SK-N-SH (cell line): ENCODE measurements at regions not wholly inside any gene's neighbourhood (a gene's known extent, or its start where the extent isn't known, plus 50 kb on each side); places are given as distances from the start of the nearest gene placed in this dataset.

Source experiments
- CTCF ChIA-PET: fragments of 300-600, 350-600 bp; formaldehyde crosslinking; extraction: SDS; loops from one replicate; lab custom pipeline; 2021; lab: Yijun Ruan, JAX
- POLR2A ChIA-PET: fragments of 350-600 bp; sonication (Branson Sonifier 250); formaldehyde crosslinking; extraction: SDS; loops from one replicate; lab custom pipeline; 2020; ENCODE audit warnings: antibody characterized with exemption, inconsistent platforms; lab: Yijun Ruan, JAX
- DNase-seq: peaks from one replicate; pipeline ENCODE4 v3.0.0; 2012
- H2AFZ ChIP-seq: fragments of 200-600 bp; sonication (generic); 2 replicates; pipeline ENCODE4 v1.8.1; 2016; ENCODE audit warnings: antibody characterized with exemption, mild to moderate bottlenecking, low read depth
- H3F3A ChIP-seq: fragments of 200-600 bp; sonication (generic); replicated peaks from 2 replicates; pipeline ENCODE3; 2016; ENCODE audit warnings: antibody characterized with exemption, mild to moderate bottlenecking; ENCODE audit not compliant: insufficient read depth
- H3K27ac ChIP-seq, 2 experiments: fragments of 200-500 bp in 1 of 2; fragments of 200-600 bp in 1 of 2; sonication (Bioruptor generic) in 1 of 2; sonication (generic), shearing (Covaris generic) in 1 of 2; 2 replicates each; pipeline versions ENCODE4 v1.5.1 to v1.6.1; 2014 to 2016; ENCODE audit warnings: low read depth in 2 of 2, inconsistent platforms in 1 of 2, low read length in 1 of 2, mild to moderate bottlenecking in 1 of 2, mixed read lengths in 1 of 2
- H3K27me3 ChIP-seq: fragments of 200-600 bp; sonication (generic), shearing (Covaris generic); 2 replicates; pipeline ENCODE4 v1.6.1; 2016; ENCODE audit warnings: mixed run types; ENCODE audit not compliant: insufficient read depth
- H3K36me3 ChIP-seq, 2 experiments: fragments of 200-500 bp in 1 of 2; fragments of 200-600 bp in 1 of 2; sonication (Bioruptor generic) in 1 of 2; sonication (generic) in 1 of 2; replicated peaks in 1 of 2; 2 replicates each; pipeline versions ENCODE3 to v1.5.1; 2014 to 2016; ENCODE audit warnings: low read length in 1 of 2, mild to moderate bottlenecking in 1 of 2; ENCODE audit not compliant: insufficient read depth in 2 of 2, control insufficient read depth in 1 of 2
- H3K4me1 ChIP-seq, 2 experiments: fragments of 200-500 bp in 1 of 2; fragments of 200-600 bp in 1 of 2; sonication (Bioruptor generic) in 1 of 2; sonication (generic), shearing (Covaris generic) in 1 of 2; 2 replicates each; pipeline versions ENCODE4 v1.5.1 to v1.6.1; 2014 to 2016; ENCODE audit warnings: low read depth in 1 of 2, low read length in 1 of 2, mixed run types in 1 of 2; ENCODE audit not compliant: insufficient read depth in 2 of 2, control insufficient read depth in 1 of 2
- H3K4me2 ChIP-seq: fragments of 200-600 bp; sonication (generic), shearing (Covaris generic); 2 replicates; pipeline ENCODE4 v1.6.1; 2017; ENCODE audit warnings: mixed run types
- H3K4me3 ChIP-seq, 2 experiments: fragments of 200-500 bp in 1 of 2; fragments of 200-600 bp in 1 of 2; sonication (Bioruptor generic) in 1 of 2; sonication (generic), shearing (Covaris generic) in 1 of 2; 2 replicates each; pipeline versions ENCODE4 v1.5.1 to v1.8.1; 2014 to 2016; ENCODE audit warnings: low read depth in 2 of 2, inconsistent platforms in 1 of 2, low read length in 1 of 2, mild to moderate bottlenecking in 1 of 2, mixed read lengths in 1 of 2, moderate library complexity in 1 of 2
- H3K79me2 ChIP-seq: fragments of 200-600 bp; sonication (generic); 2 replicates; pipeline ENCODE4 v1.8.1; 2017; ENCODE audit warnings: mild to moderate bottlenecking; ENCODE audit not compliant: insufficient read depth
- H3K9ac ChIP-seq: fragments of 200-600 bp; sonication (generic); 2 replicates; pipeline ENCODE4 v1.6.1; 2017; ENCODE audit warnings: mixed run types
- H3K9me2 ChIP-seq: fragments of 200-600 bp; sonication (generic); 2 replicates; pipeline ENCODE4 v1.6.1; 2017; ENCODE audit warnings: mixed run types
- H3K9me3 ChIP-seq: fragments of 200-600 bp; sonication (generic); 2 replicates; pipeline ENCODE4 v1.6.1; 2017; ENCODE audit warnings: mixed run types, mild to moderate bottlenecking, moderate library complexity
- H4K20me1 ChIP-seq: fragments of 200-600 bp; sonication (generic); 2 replicates; pipeline ENCODE4 v1.6.1; 2017; ENCODE audit warnings: mild to moderate bottlenecking, mixed run types; ENCODE audit not compliant: insufficient read depth
- ELF1 ChIP-seq: IDR thresholded peaks from 2 replicates; pipeline ENCODE4 v1.4.0; 2012
- FOXM1 ChIP-seq: IDR thresholded peaks from 2 replicates; pipeline ENCODE4 v1.4.0; 2012; ENCODE audit warnings: low read depth, mild to moderate bottlenecking
- GATA2 ChIP-seq: sonication (generic); formaldehyde crosslinking; IDR thresholded peaks from 2 replicates; pipeline ENCODE4 v1.5.0; 2020; ENCODE audit warnings: mild to moderate bottlenecking, missing genetic modification reagents
- MEF2A ChIP-seq: IDR thresholded peaks from 2 replicates; pipeline ENCODE4 v1.4.0; 2012; ENCODE audit warnings: low read depth, borderline replicate concordance
- MXI1 ChIP-seq: IDR thresholded peaks from 2 replicates; pipeline ENCODE4 v1.6.1; 2012; ENCODE audit warnings: mild to moderate bottlenecking, low read depth, low read length, improper control_type of control experiment
- WGBS: methylation state at CpG from one replicate; pipeline ENCODE4 v1.1.6; 2017; ENCODE audit warnings: low lambda C conversion rate; 5-methylcytosine and 5-hydroxymethylcytosine counted together
- TF ChIP-seq, protein P1 (sequence below): fragments of 150-350 bp; IDR thresholded peaks from 2 replicates; pipeline ENCODE4 v1.6.1; 2017; ENCODE audit warnings: antibody characterized with exemption, low read length, low read depth, borderline replicate concordance
- TF ChIP-seq, protein P2 (sequence below): fragments of 200-600 bp; sonication (generic); IDR thresholded peaks from 2 replicates; pipeline ENCODE4 v1.6.1; 2017; ENCODE audit warnings: antibody characterized with exemption, mild to moderate bottlenecking, moderate library complexity
- TF ChIP-seq, protein P3 (sequence below): IDR thresholded peaks from 2 replicates; pipeline ENCODE4; 2012

DNA sequence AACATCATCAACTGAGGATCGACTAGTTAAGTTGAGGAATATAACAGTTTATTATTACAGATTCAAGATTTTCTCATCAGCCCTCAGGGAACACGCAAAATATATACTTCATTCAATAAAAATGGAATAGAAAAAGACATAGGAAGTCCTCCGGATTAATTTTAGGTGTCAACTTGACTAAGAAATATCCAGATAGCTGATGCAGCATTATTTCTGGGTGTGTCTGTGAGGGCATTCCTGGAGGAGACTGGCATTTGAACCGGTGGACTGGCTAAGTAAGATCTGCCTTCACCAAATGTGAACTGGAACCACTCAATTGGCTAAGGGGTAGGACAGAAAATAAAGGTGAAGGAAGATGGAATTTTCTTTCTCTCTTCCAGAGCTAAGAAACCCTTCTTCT is 845.3 kb downstream of the SOCS6 start:
- Histone ChIP-seq H3K4me2 (no peak overlapping the region), H3K9me3 (no peaks in the 10 kb centered on the region), H3K27ac (no peak overlapping the region), H3K27me3 (no peaks in the 10 kb centered on the region), H3K9me2 (no peaks in the 10 kb centered on the region), H3F3A (no peaks in the 10 kb centered on the region), H3K9ac (no peak overlapping the region), H3K79me2 (no peaks in the 10 kb centered on the region), H4K20me1 (no peaks in the 10 kb centered on the region), H3K4me3 (no peak overlapping the region), H2AFZ (no peak overlapping the region), H3K4me1 (no peaks in the 10 kb centered on the region; a peak in 1 of 4 replicates), H3K36me3 (no peaks in the 10 kb centered on the region)
- no peak for TF ChIP-seq FOXM1
- TF ChIP-seq, protein P1, sequence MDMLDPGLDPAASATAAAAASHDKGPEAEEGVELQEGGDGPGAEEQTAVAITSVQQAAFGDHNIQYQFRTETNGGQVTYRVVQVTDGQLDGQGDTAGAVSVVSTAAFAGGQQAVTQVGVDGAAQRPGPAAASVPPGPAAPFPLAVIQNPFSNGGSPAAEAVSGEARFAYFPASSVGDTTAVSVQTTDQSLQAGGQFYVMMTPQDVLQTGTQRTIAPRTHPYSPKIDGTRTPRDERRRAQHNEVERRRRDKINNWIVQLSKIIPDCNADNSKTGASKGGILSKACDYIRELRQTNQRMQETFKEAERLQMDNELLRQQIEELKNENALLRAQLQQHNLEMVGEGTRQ = no peak
- TF ChIP-seq MXI1 = no peak
- TF ChIP-seq GATA2 (CRISPR knock-in tag) = no peak
- TF ChIP-seq ELF1 = no peak
- ChIA-PET POLR2A (no interaction called here), CTCF (no interaction called here)
- no peak for DNase-seq
- WGBS = 73% methylated on average over 4 of the region's 4 CpGs

DNA sequence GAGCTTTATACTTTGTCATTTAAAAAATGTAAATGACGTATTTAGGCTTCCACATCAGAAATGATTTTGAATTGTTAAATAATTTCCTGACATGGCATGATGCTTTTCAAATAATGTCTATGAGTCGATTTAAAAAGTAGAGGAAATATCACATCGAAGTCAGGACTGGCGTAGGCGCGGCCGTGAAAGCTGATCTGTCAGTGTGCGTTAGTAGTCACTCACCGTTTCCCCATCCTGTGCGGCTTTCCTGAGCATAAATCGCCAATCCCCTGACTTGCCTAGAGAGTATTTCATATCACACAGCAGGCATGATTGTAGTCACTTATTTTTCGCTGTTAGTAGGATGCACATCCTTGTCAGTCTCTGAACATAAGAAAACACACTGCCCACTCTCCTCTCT is 843.1 kb downstream of the SOCS6 start:
- 88% methylated on average over 12 of the region's 12 CpGs for WGBS

DNA sequence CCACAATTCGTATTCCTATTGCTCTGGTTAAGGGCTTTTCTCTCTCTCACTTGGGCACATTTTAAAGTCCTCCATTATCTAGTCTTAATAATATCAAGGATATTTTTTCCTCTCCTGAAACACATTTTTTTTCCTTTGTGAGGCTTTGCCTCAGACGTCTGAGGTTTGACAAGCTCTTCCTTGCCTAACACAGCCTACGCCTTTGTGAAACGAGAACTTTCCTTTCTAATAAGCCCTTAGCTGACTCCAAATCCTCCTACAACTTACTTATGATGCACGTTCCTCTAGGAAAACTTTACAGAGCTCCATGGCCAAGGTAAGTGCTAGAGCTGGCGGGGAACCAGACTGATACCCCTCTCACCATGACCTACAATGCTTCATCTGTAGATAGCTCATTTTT is 841.5 kb downstream of the SOCS6 start:
- WGBS = 91% methylated on average over 6 of the region's 6 CpGs
- no peak overlapping the region for H3K9ac ChIP-seq
- H3K9me2 ChIP-seq = no peaks in the 10 kb centered on the region
- no peak for DNase-seq
- TF ChIP-seq, protein P2, sequence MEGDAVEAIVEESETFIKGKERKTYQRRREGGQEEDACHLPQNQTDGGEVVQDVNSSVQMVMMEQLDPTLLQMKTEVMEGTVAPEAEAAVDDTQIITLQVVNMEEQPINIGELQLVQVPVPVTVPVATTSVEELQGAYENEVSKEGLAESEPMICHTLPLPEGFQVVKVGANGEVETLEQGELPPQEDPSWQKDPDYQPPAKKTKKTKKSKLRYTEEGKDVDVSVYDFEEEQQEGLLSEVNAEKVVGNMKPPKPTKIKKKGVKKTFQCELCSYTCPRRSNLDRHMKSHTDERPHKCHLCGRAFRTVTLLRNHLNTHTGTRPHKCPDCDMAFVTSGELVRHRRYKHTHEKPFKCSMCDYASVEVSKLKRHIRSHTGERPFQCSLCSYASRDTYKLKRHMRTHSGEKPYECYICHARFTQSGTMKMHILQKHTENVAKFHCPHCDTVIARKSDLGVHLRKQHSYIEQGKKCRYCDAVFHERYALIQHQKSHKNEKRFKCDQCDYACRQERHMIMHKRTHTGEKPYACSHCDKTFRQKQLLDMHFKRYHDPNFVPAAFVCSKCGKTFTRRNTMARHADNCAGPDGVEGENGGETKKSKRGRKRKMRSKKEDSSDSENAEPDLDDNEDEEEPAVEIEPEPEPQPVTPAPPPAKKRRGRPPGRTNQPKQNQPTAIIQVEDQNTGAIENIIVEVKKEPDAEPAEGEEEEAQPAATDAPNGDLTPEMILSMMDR = no peak
- no peak for TF ChIP-seq MEF2A
- TF ChIP-seq, protein P3, sequence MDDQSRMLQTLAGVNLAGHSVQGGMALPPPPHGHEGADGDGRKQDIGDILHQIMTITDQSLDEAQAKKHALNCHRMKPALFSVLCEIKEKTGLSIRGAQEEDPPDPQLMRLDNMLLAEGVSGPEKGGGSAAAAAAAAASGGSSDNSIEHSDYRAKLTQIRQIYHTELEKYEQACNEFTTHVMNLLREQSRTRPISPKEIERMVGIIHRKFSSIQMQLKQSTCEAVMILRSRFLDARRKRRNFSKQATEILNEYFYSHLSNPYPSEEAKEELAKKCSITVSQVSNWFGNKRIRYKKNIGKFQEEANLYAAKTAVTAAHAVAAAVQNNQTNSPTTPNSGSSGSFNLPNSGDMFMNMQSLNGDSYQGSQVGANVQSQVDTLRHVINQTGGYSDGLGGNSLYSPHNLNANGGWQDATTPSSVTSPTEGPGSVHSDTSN = no peak
- TF ChIP-seq FOXM1 = no peak
- ChIA-PET CTCF (interaction anchor here (0.6 kb wide), 2 partner anchors 453 to 679 kb away, joined by 3 to 4 read pairs; no protein-coding TSS in a partner anchor), POLR2A (no interaction called here)
- H3K27ac ChIP-seq = no peak overlapping the region
- H2AFZ ChIP-seq = no peak overlapping the region
- no peaks in the 10 kb centered on the region for H3K79me2 ChIP-seq
- no peaks in the 10 kb centered on the region for H3F3A ChIP-seq
- H3K27me3 ChIP-seq = no peaks in the 10 kb centered on the region
- no peak overlapping the region for H3K4me2 ChIP-seq
- no peak overlapping the region for H3K4me3 ChIP-seq
- no peaks in the 10 kb centered on the region for H3K4me1 ChIP-seq
- no peaks in the 10 kb centered on the region for H3K9me3 ChIP-seq
- no peaks in the 10 kb centered on the region for H3K36me3 ChIP-seq
- no peaks in the 10 kb centered on the region for H4K20me1 ChIP-seq

More for the DNA sequence above, 843.1 kb downstream of the SOCS6 start:
- Histone ChIP-seq H3K27ac (no peak overlapping the region), H3K9me2 (no peaks in the 10 kb centered on the region), H4K20me1 (no peaks in the 10 kb centered on the region), H3K27me3 (no peaks in the 10 kb centered on the region), H2AFZ (no peak overlapping the region), H3F3A (no peaks in the 10 kb centered on the region), H3K4me1 (no peaks in the 10 kb centered on the region; a peak in 1 of 4 replicates), H3K79me2 (no peaks in the 10 kb centered on the region), H3K4me3 (no peak overlapping the region), H3K36me3 (no peaks in the 10 kb centered on the region), H3K9ac (no peak overlapping the region), H3K9me3 (no peaks in the 10 kb centered on the region), H3K4me2 (no peak overlapping the region)
- no peak for DNase-seq
- ChIA-PET CTCF (interaction anchor here (1.2 kb wide), 1 partner anchor 17 kb away, joined by 3 read pairs; no protein-coding TSS in a partner anchor), POLR2A (no interaction called here)
- TF ChIP-seq GATA2 (CRISPR knock-in tag) = no peak
